SK-N-SH (cell line): ENCODE measurements at regions not wholly inside any gene's neighbourhood (a gene's known extent, or its start where the extent isn't known, plus 50 kb on each side); places are given as distances from the start of the nearest gene placed in this dataset.

ENCODE experiments used
- CTCF ChIA-PET: fragments of 300-600, 350-600 bp; formaldehyde crosslinking; extraction: SDS; loops from one replicate; lab custom pipeline; 2021; lab: Yijun Ruan, JAX
- POLR2A ChIA-PET: fragments of 350-600 bp; sonication (Branson Sonifier 250); formaldehyde crosslinking; extraction: SDS; loops from one replicate; lab custom pipeline; 2020; ENCODE audit warnings: antibody characterized with exemption, inconsistent platforms; lab: Yijun Ruan, JAX
- DNase-seq: peaks from one replicate; pipeline ENCODE4 v3.0.0; 2012
- H2AFZ ChIP-seq: fragments of 200-600 bp; sonication (generic); 2 replicates; pipeline ENCODE4 v1.8.1; 2016; ENCODE audit warnings: antibody characterized with exemption, mild to moderate bottlenecking, low read depth
- H3F3A ChIP-seq: fragments of 200-600 bp; sonication (generic); replicated peaks from 2 replicates; pipeline ENCODE3; 2016; ENCODE audit warnings: antibody characterized with exemption, mild to moderate bottlenecking; ENCODE audit not compliant: insufficient read depth
- H3K27ac ChIP-seq, 2 experiments: fragments of 200-500 bp in 1 of 2; fragments of 200-600 bp in 1 of 2; sonication (Bioruptor generic) in 1 of 2; sonication (generic), shearing (Covaris generic) in 1 of 2; 2 replicates each; pipeline versions ENCODE4 v1.5.1 to v1.6.1; 2014 to 2016; ENCODE audit warnings: low read depth in 2 of 2, inconsistent platforms in 1 of 2, low read length in 1 of 2, mild to moderate bottlenecking in 1 of 2, mixed read lengths in 1 of 2
- H3K27me3 ChIP-seq: fragments of 200-600 bp; sonication (generic), shearing (Covaris generic); 2 replicates; pipeline ENCODE4 v1.6.1; 2016; ENCODE audit warnings: mixed run types; ENCODE audit not compliant: insufficient read depth
- H3K36me3 ChIP-seq, 2 experiments: fragments of 200-500 bp in 1 of 2; fragments of 200-600 bp in 1 of 2; sonication (Bioruptor generic) in 1 of 2; sonication (generic) in 1 of 2; replicated peaks in 1 of 2; 2 replicates each; pipeline versions ENCODE3 to v1.5.1; 2014 to 2016; ENCODE audit warnings: low read length in 1 of 2, mild to moderate bottlenecking in 1 of 2; ENCODE audit not compliant: insufficient read depth in 2 of 2, control insufficient read depth in 1 of 2
- H3K4me1 ChIP-seq, 2 experiments: fragments of 200-500 bp in 1 of 2; fragments of 200-600 bp in 1 of 2; sonication (Bioruptor generic) in 1 of 2; sonication (generic), shearing (Covaris generic) in 1 of 2; 2 replicates each; pipeline versions ENCODE4 v1.5.1 to v1.6.1; 2014 to 2016; ENCODE audit warnings: low read depth in 1 of 2, low read length in 1 of 2, mixed run types in 1 of 2; ENCODE audit not compliant: insufficient read depth in 2 of 2, control insufficient read depth in 1 of 2
- H3K4me2 ChIP-seq: fragments of 200-600 bp; sonication (generic), shearing (Covaris generic); 2 replicates; pipeline ENCODE4 v1.6.1; 2017; ENCODE audit warnings: mixed run types
- H3K4me3 ChIP-seq, 2 experiments: fragments of 200-500 bp in 1 of 2; fragments of 200-600 bp in 1 of 2; sonication (Bioruptor generic) in 1 of 2; sonication (generic), shearing (Covaris generic) in 1 of 2; 2 replicates each; pipeline versions ENCODE4 v1.5.1 to v1.8.1; 2014 to 2016; ENCODE audit warnings: low read depth in 2 of 2, inconsistent platforms in 1 of 2, low read length in 1 of 2, mild to moderate bottlenecking in 1 of 2, mixed read lengths in 1 of 2, moderate library complexity in 1 of 2
- H3K79me2 ChIP-seq: fragments of 200-600 bp; sonication (generic); 2 replicates; pipeline ENCODE4 v1.8.1; 2017; ENCODE audit warnings: mild to moderate bottlenecking; ENCODE audit not compliant: insufficient read depth
- H3K9ac ChIP-seq: fragments of 200-600 bp; sonication (generic); 2 replicates; pipeline ENCODE4 v1.6.1; 2017; ENCODE audit warnings: mixed run types
- H3K9me2 ChIP-seq: fragments of 200-600 bp; sonication (generic); 2 replicates; pipeline ENCODE4 v1.6.1; 2017; ENCODE audit warnings: mixed run types
- H3K9me3 ChIP-seq: fragments of 200-600 bp; sonication (generic); 2 replicates; pipeline ENCODE4 v1.6.1; 2017; ENCODE audit warnings: mixed run types, mild to moderate bottlenecking, moderate library complexity
- H4K20me1 ChIP-seq: fragments of 200-600 bp; sonication (generic); 2 replicates; pipeline ENCODE4 v1.6.1; 2017; ENCODE audit warnings: mild to moderate bottlenecking, mixed run types; ENCODE audit not compliant: insufficient read depth
- CHD2 ChIP-seq: fragments of 150-350 bp; IDR thresholded peaks from 2 replicates; pipeline ENCODE4 v1.6.1; 2018; ENCODE audit warnings: low read length; ENCODE audit not compliant: partially characterized antibody
- ELF1 ChIP-seq: IDR thresholded peaks from 2 replicates; pipeline ENCODE4 v1.4.0; 2012
- EZH2phosphoT487 ChIP-seq: fragments of 200-600 bp; sonication (generic); IDR thresholded peaks from 2 replicates; pipeline ENCODE4 v1.6.1; 2017; ENCODE audit warnings: low read depth, mixed run types, mild to moderate bottlenecking, antibody characterized with exemption, moderate library complexity, borderline replicate concordance
- FOSL2 ChIP-seq: IDR thresholded peaks from 2 replicates; pipeline ENCODE4 v1.4.0; 2012; ENCODE audit warnings: low read depth, mild to moderate bottlenecking, moderate library complexity, borderline replicate concordance
- FOXM1 ChIP-seq: IDR thresholded peaks from 2 replicates; pipeline ENCODE4 v1.4.0; 2012; ENCODE audit warnings: low read depth, mild to moderate bottlenecking
- JUND ChIP-seq: IDR thresholded peaks from 2 replicates; pipeline ENCODE4 v1.4.0; 2012
- MEF2A ChIP-seq: IDR thresholded peaks from 2 replicates; pipeline ENCODE4 v1.4.0; 2012; ENCODE audit warnings: low read depth, borderline replicate concordance
- MXI1 ChIP-seq: IDR thresholded peaks from 2 replicates; pipeline ENCODE4 v1.6.1; 2012; ENCODE audit warnings: mild to moderate bottlenecking, low read depth, low read length, improper control_type of control experiment
- NFIC ChIP-seq: IDR thresholded peaks from 2 replicates; pipeline ENCODE4 v1.4.0; 2012; ENCODE audit warnings: borderline replicate concordance
- NRF1 ChIP-seq: IDR thresholded peaks from 2 replicates; pipeline ENCODE4 v1.6.1; 2012; ENCODE audit warnings: low read depth, mild to moderate bottlenecking, low read length
- RCOR1 ChIP-seq: fragments of 150-350 bp; IDR thresholded peaks from 2 replicates; pipeline ENCODE4 v1.6.1; 2017; ENCODE audit warnings: antibody characterized with exemption, low read length
- RFX5 ChIP-seq: IDR thresholded peaks from 2 replicates; pipeline ENCODE4 v1.6.1; 2012; ENCODE audit warnings: mild to moderate bottlenecking, improper control_type of control experiment, low read length
- RXRA ChIP-seq: IDR thresholded peaks from 2 replicates; pipeline ENCODE4 v1.4.0; 2012; ENCODE audit warnings: low read depth, mild to moderate bottlenecking, borderline replicate concordance
- SMC3 ChIP-seq: IDR thresholded peaks from 2 replicates; pipeline ENCODE4 v1.6.1; 2012; ENCODE audit warnings: low read depth, low read length, improper control_type of control experiment
- TAF1 ChIP-seq: IDR thresholded peaks from 2 replicates; pipeline ENCODE4 v1.6.1; 2012; ENCODE audit warnings: low read depth, mild to moderate bottlenecking, low read length, moderate library complexity, borderline replicate concordance
- TEAD4 ChIP-seq: IDR thresholded peaks from 2 replicates; pipeline ENCODE4 v1.4.0; 2012; ENCODE audit warnings: mild to moderate bottlenecking, borderline replicate concordance; ENCODE audit not compliant: insufficient read depth
- YY1 ChIP-seq: IDR thresholded peaks from 2 replicates; pipeline ENCODE4 v1.4.0; 2012; ENCODE audit warnings: low read depth, mild to moderate bottlenecking
- WGBS: methylation state at CpG from one replicate; pipeline ENCODE4 v1.1.6; 2017; ENCODE audit warnings: low lambda C conversion rate; 5-methylcytosine and 5-hydroxymethylcytosine counted together
- TF ChIP-seq, protein P1 (sequence below): fragments of 150-350 bp; IDR thresholded peaks from 2 replicates; pipeline ENCODE4 v1.6.1; 2017; ENCODE audit warnings: antibody characterized with exemption, low read length, low read depth, borderline replicate concordance
- TF ChIP-seq, protein P2 (sequence below): IDR thresholded peaks from 2 replicates; pipeline ENCODE4 v1.4.0; 2012; ENCODE audit warnings: low read depth
- TF ChIP-seq, protein P3 (sequence below): IDR thresholded peaks from 2 replicates; pipeline ENCODE4 v1.4.0; 2012; ENCODE audit warnings: low read depth, borderline replicate concordance
- TF ChIP-seq, protein P4 (sequence below): fragments of 150-350 bp; IDR thresholded peaks from 2 replicates; pipeline ENCODE4 v1.6.1; 2016; ENCODE audit warnings: mild to moderate bottlenecking, low read depth, low read length
- TF ChIP-seq, protein P5 (sequence below): fragments of 200-600 bp; sonication (generic); IDR thresholded peaks from 2 replicates; pipeline ENCODE4 v1.6.1; 2017; ENCODE audit warnings: antibody characterized with exemption, mild to moderate bottlenecking, moderate library complexity

DNA sequence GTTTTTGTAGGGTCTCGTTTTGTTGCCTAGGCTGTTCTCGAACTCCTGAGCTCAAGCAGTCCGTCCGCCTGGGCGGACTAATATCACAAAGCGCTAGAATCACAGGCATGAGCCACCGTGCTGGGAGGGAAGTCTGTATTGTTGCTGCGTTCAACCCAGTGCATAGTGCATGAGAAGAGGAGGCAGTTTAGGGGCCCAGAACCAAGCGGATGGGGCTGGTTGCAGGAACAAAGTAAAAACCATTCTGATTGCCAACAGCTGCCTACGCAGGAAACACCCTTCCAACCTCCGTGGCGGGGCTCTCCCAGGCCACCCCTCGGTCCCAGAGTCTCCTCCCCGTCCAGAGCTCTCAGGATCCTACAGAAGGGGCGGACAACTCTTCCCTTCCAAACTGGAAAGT is 87.1 kb downstream of the ANXA2R start:
- H4K20me1 ChIP-seq: no peaks in the 10 kb centered on the region
- H3K4me3 ChIP-seq: no peak overlapping the region
- H3F3A ChIP-seq: peaks cover 19% of the 10 kb centered on the region
- no peaks in the 10 kb centered on the region for H3K9me3 ChIP-seq
- no peak overlapping the region for H2AFZ ChIP-seq
- 25% methylated on average over 15 of the region's 15 CpGs for WGBS
- no peak overlapping the region for H3K4me2 ChIP-seq
- TF ChIP-seq EZH2phosphoT487: no peak
- TF ChIP-seq, protein P1, sequence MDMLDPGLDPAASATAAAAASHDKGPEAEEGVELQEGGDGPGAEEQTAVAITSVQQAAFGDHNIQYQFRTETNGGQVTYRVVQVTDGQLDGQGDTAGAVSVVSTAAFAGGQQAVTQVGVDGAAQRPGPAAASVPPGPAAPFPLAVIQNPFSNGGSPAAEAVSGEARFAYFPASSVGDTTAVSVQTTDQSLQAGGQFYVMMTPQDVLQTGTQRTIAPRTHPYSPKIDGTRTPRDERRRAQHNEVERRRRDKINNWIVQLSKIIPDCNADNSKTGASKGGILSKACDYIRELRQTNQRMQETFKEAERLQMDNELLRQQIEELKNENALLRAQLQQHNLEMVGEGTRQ: no peak
- TF ChIP-seq TAF1: no peak
- no peak for TF ChIP-seq MEF2A
- TF ChIP-seq RCOR1: no peak
- no peak for TF ChIP-seq ELF1
- no peak for TF ChIP-seq FOSL2
- TF ChIP-seq TEAD4: no peak
- no peak for TF ChIP-seq RXRA
- ChIA-PET POLR2A (no interaction called here), CTCF (interaction anchor here (1.0 to 1.8 kb wide), 3 partner anchors 41 to 431 kb away, joined by 4 to 5 read pairs (median 4); no protein-coding TSS in a partner anchor)
- H3K27me3 ChIP-seq: peaks cover 56% of the 10 kb centered on the region
- H3K4me1 ChIP-seq: no peaks in the 10 kb centered on the region; a peak in 2 of 4 replicates
- no peak overlapping the region for H3K9ac ChIP-seq
- H3K9me2 ChIP-seq: no peaks in the 10 kb centered on the region
- H3K36me3 ChIP-seq: no peaks in the 10 kb centered on the region
- DNase-seq: no peak
- H3K79me2 ChIP-seq: no peaks in the 10 kb centered on the region
- H3K27ac ChIP-seq: no peak overlapping the region

DNA sequence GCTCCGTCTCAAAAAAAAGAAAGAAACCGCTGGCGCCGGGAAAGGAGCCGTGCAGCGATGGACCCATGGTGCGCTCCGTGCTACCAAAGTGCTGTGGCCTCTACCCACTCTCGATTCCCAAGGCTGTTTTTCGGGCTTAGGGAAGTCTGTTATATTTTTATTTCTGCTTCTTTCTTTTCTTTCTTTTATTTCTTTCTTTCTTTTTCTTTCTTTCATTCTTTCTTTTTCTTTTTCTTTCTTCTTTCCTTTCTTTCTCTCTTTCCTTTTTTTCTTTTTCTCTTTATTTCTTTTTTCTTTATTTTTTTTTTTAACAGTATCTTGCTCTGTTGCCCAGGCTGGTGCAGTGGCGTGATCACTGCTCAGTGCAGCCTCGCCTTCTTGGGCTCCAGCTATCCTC is 87.5 kb downstream of the ANXA2R start:
- Histone ChIP-seq H3F3A (peaks cover 19% of the 10 kb centered on the region), H3K36me3 (no peaks in the 10 kb centered on the region), H4K20me1 (no peaks in the 10 kb centered on the region), H2AFZ (no peak overlapping the region), H3K4me3 (peak overlapping the region in 1 of 2 experiments; percentile 60; a peak in 1 of 4 replicates), H3K9ac (no peak overlapping the region), H3K79me2 (no peaks in the 10 kb centered on the region), H3K4me1 (no peaks in the 10 kb centered on the region; a peak in 2 of 4 replicates), H3K9me2 (no peaks in the 10 kb centered on the region), H3K27ac (no peak overlapping the region), H3K9me3 (no peaks in the 10 kb centered on the region), H3K4me2 (peak overlapping the region; percentile 79), H3K27me3 (peaks cover 52% of the 10 kb centered on the region)
- 36% methylated on average over 12 of the region's 12 CpGs for WGBS
- ChIA-PET POLR2A (no interaction called here), CTCF (interaction anchor here (1.0 to 1.8 kb wide), 3 partner anchors 41 to 431 kb away, joined by 4 to 5 read pairs (median 4); no protein-coding TSS in a partner anchor)
- DNase-seq: no peak
- no peak for TF ChIP-seq NFIC
- TF ChIP-seq, protein P2, sequence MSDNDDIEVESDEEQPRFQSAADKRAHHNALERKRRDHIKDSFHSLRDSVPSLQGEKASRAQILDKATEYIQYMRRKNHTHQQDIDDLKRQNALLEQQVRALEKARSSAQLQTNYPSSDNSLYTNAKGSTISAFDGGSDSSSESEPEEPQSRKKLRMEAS: no peak
- TF ChIP-seq JUND: no peak
- TF ChIP-seq, protein P3, sequence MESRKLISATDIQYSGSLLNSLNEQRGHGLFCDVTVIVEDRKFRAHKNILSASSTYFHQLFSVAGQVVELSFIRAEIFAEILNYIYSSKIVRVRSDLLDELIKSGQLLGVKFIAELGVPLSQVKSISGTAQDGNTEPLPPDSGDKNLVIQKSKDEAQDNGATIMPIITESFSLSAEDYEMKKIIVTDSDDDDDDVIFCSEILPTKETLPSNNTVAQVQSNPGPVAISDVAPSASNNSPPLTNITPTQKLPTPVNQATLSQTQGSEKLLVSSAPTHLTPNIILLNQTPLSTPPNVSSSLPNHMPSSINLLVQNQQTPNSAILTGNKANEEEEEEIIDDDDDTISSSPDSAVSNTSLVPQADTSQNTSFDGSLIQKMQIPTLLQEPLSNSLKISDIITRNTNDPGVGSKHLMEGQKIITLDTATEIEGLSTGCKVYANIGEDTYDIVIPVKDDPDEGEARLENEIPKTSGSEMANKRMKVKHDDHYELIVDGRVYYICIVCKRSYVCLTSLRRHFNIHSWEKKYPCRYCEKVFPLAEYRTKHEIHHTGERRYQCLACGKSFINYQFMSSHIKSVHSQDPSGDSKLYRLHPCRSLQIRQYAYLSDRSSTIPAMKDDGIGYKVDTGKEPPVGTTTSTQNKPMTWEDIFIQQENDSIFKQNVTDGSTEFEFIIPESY: no peak
- TF ChIP-seq YY1: no peak
- TF ChIP-seq SMC3: no peak
- TF ChIP-seq, protein P4, sequence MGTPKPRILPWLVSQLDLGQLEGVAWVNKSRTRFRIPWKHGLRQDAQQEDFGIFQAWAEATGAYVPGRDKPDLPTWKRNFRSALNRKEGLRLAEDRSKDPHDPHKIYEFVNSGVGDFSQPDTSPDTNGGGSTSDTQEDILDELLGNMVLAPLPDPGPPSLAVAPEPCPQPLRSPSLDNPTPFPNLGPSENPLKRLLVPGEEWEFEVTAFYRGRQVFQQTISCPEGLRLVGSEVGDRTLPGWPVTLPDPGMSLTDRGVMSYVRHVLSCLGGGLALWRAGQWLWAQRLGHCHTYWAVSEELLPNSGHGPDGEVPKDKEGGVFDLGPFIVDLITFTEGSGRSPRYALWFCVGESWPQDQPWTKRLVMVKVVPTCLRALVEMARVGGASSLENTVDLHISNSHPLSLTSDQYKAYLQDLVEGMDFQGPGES: no peak
- TF ChIP-seq FOSL2: no peak
- TF ChIP-seq RFX5: no peak
- TF ChIP-seq, protein P5, sequence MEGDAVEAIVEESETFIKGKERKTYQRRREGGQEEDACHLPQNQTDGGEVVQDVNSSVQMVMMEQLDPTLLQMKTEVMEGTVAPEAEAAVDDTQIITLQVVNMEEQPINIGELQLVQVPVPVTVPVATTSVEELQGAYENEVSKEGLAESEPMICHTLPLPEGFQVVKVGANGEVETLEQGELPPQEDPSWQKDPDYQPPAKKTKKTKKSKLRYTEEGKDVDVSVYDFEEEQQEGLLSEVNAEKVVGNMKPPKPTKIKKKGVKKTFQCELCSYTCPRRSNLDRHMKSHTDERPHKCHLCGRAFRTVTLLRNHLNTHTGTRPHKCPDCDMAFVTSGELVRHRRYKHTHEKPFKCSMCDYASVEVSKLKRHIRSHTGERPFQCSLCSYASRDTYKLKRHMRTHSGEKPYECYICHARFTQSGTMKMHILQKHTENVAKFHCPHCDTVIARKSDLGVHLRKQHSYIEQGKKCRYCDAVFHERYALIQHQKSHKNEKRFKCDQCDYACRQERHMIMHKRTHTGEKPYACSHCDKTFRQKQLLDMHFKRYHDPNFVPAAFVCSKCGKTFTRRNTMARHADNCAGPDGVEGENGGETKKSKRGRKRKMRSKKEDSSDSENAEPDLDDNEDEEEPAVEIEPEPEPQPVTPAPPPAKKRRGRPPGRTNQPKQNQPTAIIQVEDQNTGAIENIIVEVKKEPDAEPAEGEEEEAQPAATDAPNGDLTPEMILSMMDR: no peak
- TF ChIP-seq FOXM1: no peak
- no peak for TF ChIP-seq MXI1
- TF ChIP-seq RCOR1: no peak
- TF ChIP-seq CHD2: no peak
- no peak for TF ChIP-seq NRF1
